PC-9 (cell line): ENCODE measurements at regions not wholly inside any gene's neighbourhood (a gene's known extent, or its start where the extent isn't known, plus 50 kb on each side); places are given as distances from the start of the nearest gene placed in this dataset.

Experiments used
- EZH2 ChIP-seq: fragments of 200-600 bp; sonication (generic); IDR thresholded peaks from 2 replicates; pipeline ENCODE4 v1.8.0; 2017; ENCODE audit warnings: antibody characterized with exemption, low read depth
- TF ChIP-seq, protein P1 (sequence below): fragments of 200-600 bp; sonication (generic); conservative IDR thresholded peaks from 2 replicates; pipeline ENCODE4 v1.6.1; 2017; ENCODE audit warnings: mixed run types, antibody characterized with exemption, mild to moderate bottlenecking, moderate library complexity

DNA sequence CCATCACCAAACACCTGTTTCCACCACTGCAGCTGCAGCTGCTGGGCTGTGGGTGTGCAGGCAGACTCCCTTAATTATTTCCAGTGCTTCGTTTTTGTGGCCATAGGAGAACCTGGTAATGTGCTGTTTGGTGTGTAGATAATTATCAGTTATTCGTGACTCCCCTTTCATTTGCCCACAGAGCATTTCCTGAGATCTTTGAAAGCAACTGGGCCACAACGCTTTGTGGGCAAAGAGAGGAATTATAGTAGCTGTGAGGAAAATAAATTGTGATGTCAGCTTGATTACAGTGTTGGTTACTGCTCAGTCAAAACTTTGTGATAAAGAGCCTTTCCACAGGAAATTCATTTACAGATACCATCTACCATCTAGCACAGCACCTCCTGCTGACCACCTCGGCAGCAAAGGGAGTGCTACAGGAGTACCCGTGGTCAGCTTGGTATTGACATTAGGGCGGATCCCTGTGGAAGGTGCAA lies 193.3 kb upstream of the SLCO3A1 start:
- TF ChIP-seq, protein P1, sequence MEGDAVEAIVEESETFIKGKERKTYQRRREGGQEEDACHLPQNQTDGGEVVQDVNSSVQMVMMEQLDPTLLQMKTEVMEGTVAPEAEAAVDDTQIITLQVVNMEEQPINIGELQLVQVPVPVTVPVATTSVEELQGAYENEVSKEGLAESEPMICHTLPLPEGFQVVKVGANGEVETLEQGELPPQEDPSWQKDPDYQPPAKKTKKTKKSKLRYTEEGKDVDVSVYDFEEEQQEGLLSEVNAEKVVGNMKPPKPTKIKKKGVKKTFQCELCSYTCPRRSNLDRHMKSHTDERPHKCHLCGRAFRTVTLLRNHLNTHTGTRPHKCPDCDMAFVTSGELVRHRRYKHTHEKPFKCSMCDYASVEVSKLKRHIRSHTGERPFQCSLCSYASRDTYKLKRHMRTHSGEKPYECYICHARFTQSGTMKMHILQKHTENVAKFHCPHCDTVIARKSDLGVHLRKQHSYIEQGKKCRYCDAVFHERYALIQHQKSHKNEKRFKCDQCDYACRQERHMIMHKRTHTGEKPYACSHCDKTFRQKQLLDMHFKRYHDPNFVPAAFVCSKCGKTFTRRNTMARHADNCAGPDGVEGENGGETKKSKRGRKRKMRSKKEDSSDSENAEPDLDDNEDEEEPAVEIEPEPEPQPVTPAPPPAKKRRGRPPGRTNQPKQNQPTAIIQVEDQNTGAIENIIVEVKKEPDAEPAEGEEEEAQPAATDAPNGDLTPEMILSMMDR: no peak
- TF ChIP-seq EZH2: no peak
